GM18502 (cell line): ENCODE measurements at regions not wholly inside any gene's neighbourhood (a gene's known extent, or its start where the extent isn't known, plus 50 kb on each side); places are given as distances from the start of the nearest gene placed in this dataset.

Experiments used
- ATAC-seq: cut with Tn5 transposase; IDR thresholded peaks from one replicate; pipeline ENCODE4 v1.9.1; 2021; ENCODE audit warnings: mild to moderate bottlenecking; ENCODE audit not compliant: unreplicated experiment, poor library complexity

DNA sequence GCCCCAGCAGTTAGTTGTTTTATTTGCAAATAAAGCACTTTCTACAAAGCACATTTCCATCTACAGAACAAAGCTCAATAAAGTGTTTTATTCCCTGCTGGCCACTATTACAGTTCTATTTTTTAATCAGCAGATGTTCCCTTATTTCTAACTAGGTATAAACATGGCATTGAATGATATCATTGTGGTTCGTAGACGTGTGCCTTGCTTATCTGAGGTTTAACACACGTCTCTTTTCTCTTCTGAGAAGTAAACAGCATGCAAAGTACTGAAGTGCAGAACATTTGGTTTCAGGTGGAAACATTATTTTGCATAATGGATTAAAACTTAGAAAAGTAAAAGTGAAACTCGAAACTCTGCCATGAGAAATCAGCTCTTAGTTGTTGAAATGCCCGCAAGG, 1989.3 kb upstream of the WWC1 start:
- no peak for ATAC-seq

DNA sequence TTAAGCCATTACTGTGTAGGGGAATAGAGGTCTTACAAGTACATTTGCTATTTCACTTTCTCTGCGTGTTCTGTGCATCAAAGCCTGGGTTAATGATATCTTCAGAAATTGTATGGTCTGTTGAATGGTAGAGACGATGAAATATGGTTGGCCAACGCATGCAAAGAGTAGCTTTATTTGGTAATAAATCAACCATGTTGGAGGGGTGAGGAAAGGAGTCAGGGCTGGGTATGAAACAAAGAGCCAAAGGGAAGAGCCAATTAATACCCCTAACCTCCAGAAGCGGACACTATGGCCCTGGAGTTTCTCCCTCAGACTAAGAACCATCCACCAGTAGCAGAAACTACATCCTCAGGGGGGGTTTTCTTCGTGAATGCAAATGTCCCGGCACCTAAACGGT, 1974.0 kb upstream of the WWC1 start:
- ATAC-seq = no peak

DNA sequence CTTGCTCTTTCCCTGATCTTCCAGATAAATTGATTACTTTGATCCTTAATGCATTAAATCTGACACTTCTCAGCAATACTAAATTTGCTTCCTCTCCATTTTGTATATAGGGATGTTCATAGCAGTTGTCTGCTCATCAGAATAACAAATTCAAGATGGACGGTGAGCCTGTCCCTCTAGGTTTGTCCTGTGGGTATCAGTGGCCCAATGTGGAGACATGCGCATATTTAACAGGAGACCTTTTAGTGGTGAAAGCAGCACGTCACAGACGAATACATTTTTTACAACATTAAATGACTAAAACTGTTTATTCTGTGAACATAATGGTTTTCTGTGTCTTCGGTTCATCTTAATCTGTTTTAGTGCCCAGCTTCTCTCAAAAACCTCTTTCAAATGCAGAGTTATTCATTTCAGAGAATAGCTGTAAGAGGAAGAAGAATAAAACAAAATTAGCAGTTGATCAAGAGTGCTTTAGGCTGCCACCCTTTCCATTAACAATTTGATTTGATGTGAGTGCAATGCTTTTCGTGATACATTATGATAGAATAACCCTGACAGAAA, 1970.4 kb upstream of the WWC1 start:
- no peak for ATAC-seq

DNA sequence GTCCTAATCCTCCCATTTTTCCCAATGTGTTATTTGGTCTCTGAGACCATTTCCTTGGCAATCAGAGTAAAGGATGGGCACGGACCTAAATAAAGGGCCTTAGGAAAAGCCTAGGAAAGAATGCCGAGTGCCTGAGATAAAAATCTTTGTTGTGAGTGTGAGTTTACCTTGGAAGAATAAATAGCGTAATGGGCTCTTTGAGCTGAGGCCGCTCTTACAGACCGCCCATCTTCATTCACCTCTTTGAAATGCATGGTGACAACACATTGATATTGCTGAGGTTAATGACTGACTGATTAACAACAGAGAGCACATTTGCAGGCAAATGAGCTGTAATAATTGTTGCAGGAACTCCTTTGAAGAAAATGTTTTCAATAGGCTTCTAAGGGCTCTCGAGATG, 1967.1 kb upstream of the WWC1 start:
- no peak for ATAC-seq

DNA sequence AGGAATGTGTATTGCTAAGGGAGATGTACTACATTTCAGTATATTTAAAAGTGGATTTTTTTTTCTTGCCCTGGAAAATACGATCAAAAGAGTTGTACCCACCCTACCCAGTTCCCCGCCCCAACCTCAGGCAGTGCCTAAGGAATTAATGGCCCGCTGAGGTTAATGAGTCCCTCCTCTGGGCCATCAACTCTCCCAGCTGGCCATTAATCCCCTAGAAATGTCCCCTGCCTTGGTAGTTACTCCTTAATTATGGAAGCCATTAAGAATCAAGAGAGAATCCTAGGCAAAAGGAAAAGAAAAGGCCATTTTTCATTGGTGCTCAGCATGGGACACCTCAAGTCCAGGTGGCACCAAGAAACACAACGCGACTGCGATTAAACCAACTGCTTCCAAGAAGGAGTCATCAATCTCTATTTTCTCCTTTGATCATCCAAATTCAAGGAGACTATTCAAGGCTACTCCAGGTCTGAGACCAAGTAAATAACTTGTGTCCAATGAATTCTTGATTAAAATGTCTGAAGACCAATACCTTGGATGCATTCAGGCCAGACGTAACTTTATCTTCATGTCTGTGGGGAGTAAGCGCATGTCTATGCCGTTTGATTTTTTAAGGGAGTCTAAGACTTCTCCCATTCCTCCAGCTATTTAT, 1962.2 kb upstream of the WWC1 start:
- ATAC-seq = no peak

DNA sequence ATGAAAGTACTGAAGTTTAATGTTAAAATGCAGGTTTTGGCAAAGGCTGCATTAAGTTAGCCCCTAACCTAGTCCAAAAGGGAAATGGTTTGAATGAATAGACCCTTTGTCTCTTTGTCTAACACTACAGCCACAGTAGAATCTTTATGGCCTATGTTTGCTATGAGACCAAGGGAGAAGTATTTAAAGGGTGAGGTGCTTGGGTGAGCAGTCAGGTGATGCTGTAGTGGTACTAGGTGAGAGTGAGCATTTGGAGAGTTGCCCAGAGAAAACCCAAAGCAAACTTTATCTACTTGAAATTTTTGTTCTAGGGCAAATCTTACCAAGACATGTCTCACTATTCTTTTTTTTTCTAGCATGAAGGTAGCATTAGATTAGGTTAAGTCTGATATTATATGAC, 1961.4 kb upstream of the WWC1 start:
- ATAC-seq = no peak

DNA sequence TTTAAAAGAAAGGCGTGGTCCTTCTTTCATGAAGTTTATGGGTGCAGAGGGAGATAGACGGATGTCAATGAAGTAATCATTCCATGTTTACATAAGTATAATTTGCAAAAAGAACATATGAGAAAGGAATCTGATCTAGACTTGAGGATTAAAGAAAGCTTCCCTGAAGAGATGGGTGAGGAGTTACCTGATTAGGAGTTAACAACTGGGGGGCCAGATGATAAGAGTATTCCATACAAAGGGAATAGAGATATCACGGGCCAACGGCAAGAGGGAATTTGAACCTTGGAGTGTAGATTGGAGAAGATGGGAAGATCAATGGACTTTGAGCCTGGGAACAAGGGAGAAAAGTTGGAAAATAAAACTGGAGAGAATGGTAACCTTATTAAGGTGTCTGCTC, 1959.9 kb upstream of the WWC1 start:
- ATAC-seq = no peak

DNA sequence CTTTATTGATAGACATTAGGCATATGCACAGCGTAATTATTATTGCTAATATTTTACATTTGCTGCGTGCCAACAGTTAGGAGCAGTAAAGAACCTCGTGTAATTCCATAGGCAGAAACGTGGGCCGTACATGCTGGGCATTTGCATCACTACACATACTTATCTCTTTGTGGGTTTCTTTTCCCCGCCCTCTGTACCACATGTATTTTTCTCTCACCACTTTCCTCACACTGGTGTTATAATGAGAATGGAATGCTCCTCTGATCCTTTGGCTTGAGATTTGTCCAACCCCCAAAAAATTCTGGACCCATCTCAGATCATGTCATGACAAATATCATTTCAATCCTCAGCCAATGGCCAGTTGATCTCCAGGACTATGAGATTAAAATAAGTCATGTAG, 1952.6 kb upstream of the WWC1 start:
- ATAC-seq = no peak

DNA sequence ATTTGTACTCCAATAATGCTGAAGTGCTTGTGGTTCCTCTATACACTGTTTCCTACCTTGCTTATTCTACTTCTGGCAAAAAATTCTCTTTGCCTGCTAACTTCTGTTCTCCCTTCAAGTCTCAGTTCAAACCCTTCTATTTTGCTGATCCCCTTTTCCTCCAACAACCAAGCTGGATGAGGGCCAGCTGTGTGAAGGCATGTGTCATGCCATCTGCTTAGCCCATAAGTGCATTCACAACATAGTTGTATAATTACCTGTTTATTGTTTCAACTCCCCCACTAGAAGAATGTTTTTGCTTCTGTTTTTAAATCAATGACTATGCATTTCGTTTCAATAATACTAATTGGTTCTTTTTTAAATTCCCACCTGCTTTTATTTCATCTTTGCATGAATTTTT, 1951.4 kb upstream of the WWC1 start:
- ATAC-seq = no peak

DNA sequence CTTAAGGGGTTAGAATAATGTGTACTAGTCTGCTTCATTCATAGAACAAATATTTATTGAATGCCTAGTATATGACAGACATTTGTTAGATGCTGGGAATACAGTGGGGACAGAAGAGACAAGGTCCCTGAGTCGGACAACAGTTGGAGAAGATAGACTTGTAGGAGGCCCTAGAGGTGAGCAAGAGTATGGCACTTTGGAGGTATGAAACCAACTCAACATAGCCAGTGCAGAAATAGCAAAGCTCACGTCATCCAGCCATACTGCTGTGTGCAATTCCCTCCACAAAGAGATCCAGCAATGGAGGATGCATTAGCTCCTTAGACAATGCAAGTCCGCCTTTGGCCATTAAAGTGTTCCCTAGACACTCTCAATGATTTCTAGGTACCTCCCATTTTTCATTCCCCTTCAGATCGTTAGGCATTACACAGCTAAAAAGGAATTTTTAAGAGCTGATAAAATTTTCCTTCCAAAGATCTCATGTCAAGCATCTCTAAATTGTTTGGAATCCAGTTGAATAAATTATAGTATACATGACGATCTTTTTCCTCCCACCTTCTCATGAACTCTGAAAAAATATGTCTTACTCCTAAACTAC, 1949.6 kb upstream of the WWC1 start:
- ATAC-seq = no peak

DNA sequence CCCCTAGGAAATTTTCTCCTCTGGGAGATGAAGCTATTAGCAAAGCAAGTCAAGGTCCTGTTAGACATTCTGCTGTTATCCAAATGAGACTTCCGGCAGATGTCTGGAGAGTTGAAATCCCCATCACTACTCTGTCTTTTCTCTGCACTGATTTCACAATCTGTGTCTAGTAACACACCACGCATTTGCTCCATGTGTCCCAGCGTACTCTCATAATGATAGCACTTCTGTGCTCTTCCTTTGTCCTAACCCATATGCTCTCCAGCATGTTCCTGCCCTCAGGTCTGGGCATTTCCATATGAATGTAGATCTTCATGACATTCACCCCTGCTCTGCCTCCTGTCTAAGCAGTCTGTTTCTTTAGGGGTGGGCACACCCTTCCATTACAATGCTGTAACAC, 1949.0 kb upstream of the WWC1 start:
- no peak for ATAC-seq

DNA sequence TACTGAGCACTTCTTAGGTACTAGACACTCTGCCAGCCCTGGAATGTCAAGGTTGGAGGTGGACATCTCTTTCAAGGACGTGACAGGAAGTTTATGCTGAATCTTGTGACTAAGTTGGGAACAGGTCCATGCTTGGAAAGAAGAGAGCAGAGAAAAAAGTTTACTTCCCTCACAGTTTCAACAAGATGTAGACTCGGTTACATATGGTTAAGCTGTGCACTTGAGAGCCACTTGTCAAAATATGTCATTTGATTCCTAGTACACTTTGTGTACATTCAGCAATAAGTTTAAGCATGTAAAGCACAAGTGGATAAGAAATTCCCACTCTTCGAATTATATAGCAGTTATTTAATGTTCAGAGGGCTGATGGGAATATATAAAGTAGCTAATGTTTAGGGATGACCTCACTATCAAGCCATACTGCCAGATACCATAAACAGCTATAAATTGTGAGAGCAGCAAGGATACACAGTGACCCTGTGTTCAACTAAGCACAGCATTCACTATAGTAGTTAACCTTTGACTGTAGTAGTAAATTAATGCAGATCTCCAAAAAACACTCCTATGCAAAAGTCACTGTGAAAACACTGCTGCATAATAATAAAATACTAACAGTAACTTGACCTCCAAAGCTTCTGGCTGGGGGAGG, 1944.6 kb upstream of the WWC1 start:
- no peak for ATAC-seq

DNA sequence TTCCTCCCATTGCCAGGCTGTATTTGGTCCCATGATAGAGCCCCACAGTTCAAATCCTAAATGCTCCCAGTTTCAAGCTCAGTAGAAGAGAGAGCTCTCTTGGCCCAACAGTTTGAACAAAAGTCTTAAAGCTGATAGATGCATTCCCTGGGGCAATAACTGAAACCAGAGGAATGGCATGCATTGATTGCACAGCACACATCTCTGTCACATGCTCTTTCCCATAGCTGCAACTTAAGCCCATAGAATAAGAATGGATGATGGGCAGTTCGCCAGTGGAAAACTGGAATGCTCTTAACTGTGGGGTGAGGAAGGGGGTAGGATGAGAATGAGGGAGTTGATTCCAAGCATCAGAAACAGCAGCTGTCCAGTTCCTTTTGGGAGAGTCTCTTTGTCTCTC, 1942.4 kb upstream of the WWC1 start:
- no peak for ATAC-seq

DNA sequence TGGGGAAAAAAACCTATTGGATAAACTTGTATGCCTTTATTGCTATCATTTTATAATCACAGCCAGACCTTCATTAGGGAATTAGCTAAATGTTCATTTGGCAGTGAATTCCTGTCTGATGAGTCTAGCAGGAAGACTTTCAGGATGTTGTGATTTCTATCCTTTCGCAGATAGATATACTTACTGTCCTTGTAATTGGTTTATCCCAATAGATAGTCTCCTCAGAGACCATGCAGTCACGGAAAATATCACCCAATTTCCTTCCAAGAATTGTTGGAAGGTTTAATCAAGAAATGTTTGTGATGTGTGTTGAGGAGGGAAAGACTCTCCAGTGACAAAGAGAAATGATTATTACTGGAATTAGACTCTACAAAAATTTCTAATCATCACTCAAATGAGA, 1937.9 kb upstream of the WWC1 start:
- no peak for ATAC-seq

DNA sequence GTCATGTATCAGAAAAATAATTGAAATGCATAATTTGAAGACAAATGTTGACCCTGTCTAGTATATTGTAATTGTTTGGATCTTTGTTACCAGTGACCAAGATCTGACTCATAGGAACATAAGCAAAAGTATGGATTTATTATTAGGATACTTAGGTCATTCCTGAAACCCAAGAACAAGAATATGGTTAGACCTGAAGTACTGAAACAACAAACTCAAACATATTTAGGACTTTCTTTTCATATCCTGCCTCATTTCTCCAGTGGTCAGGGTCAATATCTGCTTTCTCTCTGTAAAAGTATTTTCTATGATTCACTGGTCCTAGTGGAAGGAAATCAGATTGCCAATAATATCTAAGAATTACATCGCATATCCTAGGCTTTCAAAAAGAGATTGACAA, 1937.1 kb upstream of the WWC1 start:
- ATAC-seq = no peak

DNA sequence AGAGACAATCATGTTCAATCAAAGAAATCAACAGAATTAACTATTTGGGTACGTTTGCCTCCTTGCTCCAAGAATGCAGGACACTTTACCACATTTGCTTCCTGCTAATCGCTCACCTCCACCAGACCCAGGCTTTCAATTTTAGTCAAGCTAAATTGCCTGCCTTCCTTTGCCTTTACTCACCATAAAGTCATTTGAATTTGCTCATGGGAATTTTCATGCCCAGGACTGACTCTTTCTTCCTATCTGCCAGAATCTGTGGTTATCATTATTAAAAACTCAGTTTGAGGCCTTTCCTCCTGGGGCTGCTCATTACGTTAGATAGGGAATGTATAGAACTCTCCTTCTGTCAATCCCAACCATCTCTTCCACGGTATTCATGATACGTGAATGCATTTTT, 1935.3 kb upstream of the WWC1 start:
- ATAC-seq = no peak

DNA sequence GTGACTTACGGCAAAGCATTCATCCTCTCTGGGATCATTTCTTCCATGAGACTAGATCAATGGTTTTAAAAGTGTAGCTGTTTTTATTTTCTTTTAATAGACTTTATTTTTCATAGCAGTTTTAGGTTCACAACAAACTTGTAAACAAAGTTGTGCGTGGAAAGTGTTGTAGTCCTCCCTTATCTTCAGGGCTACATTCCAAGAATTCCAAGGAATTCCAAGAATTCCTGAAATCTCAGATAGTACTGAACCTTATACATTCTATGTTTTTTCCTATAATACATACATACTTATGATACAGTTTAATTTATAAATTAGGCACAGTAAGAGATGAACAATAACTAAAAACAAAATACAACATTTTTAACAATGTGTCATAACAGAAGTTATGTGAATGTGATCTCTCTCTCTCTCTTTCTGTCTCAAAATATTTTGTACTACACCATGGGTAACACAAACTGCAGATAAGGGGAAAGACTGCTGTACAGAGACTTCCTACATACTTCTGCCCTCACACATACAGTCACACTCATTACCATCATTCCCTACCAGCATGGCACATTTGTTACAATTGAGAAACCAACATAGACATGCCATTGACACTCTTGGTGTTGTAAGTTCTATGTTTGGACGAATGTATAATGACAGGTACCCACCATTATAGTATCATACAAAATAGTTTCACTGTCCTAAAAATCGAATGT, 1933.2 kb upstream of the WWC1 start:
- no peak for ATAC-seq

DNA sequence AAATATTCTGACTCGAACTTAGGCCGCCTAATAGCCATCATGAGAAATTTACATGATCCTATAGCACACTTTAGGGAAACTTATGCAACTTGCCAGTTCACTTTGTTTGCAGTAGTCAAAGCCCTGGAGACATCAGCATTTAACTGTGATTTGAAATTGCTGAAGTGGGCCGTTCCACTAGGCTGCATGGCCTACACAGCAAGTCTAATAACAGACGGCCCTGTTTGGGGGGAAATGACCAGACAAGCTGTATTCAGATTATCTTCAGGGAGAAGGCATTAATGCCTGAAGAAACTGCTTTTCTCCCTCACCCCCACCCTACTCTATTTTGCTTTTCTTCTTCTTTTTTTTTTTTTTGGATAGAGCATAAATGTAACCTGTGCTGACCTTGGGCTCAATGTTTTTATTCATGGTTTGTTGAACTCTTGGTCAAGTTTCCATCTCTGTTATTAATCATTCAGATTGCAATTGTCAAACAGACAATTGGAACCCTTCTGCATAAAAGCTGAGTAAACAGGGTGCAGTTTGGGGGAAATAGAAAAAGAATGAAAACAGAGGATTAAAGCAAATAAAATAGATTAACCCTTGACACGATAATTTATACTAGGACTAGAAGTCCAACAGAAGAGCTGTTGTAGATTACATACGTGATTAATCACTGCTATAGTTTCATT, 1928.2 kb upstream of the WWC1 start:
- no peak for ATAC-seq

DNA sequence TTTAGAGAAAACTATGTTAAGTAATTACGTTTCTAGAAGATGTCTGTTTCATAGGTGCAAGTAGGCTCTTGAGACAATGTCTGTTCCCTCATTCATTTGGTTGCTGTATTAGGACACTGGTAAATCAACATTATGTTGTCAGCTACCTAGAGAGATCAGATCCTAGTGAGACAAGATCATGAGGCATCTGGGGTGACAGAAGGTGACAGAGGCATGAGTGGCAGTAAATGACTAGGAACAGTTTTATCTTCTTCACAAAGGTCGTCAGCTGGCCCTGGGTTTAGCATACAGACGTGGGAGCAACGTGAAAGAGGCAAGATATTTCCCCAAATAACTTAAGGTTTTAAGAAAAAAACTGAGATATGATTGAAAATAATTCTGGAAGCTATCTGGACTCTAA, 1926.3 kb upstream of the WWC1 start:
- ATAC-seq = no peak

DNA sequence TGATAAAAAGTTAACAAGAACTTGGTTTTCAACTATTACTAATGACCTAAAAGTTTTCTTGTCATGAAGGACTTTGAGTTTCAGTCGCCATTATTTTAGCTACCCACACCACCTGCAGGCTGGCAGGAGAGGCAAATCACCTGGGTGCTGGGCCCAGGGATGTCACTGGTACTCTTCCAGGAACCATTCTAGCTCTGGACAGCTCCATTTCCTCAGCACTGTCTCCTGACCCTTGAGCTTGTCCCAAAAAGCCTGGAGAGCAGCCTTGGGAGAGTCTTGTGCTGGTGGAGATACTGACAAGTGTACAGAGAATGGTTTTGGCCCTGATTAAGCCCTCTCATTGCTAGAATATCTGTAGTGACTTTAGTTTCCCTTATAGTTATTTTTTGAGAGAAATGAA, 1924.1 kb upstream of the WWC1 start:
- no peak for ATAC-seq

DNA sequence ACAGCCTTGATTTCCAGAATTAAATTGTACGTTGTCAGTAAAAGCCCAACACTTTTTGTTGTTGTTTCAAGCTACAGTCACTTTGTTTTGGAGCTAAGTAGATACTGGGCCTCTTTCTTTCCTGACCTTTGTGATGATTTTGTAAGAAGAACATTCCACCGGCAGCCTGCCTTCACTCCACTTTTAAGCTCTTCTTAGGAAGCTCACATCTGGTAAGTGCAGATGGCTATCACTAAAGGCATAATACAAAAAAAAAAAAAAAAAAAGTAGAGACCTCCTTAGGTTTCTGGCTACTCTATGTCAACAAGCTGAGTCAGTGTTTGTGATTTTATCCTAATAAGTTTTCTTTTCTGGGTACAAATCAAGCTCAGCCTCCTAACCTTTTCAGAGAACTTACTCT, 1922.1 kb upstream of the WWC1 start:
- no peak for ATAC-seq
